Upper lobe of left lung (tissue), 4 donors: ENCODE measurements at regions not wholly inside any gene's neighbourhood (a gene's known extent, or its start where the extent isn't known, plus 50 kb on each side); places are given as distances from the start of the nearest gene placed in this dataset.

Experiments used
- EP300 ChIP-seq, 4 donors: sonication (generic); formaldehyde crosslinking; IDR thresholded peaks; one replicate each; pipeline ENCODE4 v1.5.1; 2017; ENCODE audit warnings: antibody characterized with exemption in 4 of 4, control low read depth in 2 of 4
- POLR2A ChIP-seq, 4 donors: fragments of 450-650 bp; IDR thresholded peaks; one replicate each; pipeline ENCODE4 v1.5.1; 2016 to 2017; ENCODE audit warnings: antibody characterized with exemption in 4 of 4, mild to moderate bottlenecking in 2 of 4
- POLR2AphosphoS5 ChIP-seq, 2 donors: sonication (generic); formaldehyde crosslinking; IDR thresholded peaks; one replicate each; pipeline ENCODE4 v1.5.1; 2017; ENCODE audit warnings: antibody characterized with exemption in 2 of 2
- TF ChIP-seq, protein P1 (sequence below), 6 experiments: fragments of 450-650 bp in 4 of 6; fragments of 200-600 bp in 2 of 6; sonication (generic) in 2 of 6; IDR thresholded peaks; one replicate each; pipeline ENCODE4 v1.5.1; 2016 to 2019; ENCODE audit warnings: antibody characterized with exemption in 6 of 6

DNA sequence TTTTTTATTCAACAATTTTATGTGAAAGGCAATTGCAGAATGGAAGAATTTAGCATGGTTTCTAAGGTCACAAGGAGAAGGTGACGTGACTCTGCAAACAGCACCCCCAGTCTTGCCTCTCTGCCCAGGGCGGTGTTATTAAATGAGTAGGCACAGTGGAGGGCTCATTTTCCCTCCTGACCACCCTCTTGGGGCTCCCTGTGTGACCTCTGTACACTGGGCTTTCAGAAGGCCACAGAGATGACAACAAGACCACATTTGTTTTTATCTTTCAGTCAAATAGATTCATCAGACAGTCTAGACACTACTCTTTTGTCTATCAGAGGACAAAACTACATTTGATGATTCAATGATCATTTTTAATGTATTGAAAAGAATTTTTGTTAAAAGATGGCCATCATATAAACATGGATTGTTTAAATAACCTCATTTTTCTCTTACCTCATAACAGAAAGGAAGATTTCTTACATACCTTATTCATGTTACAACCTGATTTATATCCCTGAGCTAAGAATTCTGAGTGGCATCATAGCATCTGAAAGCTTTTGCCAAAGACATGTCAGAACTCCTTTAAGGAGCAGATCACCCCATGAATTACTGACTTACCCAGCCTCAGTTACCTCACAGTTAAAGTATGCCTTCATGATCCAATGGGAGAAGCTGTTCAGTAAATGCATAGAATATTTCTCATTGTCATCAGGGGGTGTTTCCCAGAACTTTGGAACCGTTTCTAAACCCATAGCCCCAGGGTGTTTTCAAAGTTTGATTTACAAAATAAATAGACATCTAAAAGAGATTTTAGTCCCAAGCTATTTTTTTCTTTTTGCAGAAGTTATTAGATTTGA lies 184.0 kb upstream of the RFC3 start:
- TF ChIP-seq, protein P1, sequence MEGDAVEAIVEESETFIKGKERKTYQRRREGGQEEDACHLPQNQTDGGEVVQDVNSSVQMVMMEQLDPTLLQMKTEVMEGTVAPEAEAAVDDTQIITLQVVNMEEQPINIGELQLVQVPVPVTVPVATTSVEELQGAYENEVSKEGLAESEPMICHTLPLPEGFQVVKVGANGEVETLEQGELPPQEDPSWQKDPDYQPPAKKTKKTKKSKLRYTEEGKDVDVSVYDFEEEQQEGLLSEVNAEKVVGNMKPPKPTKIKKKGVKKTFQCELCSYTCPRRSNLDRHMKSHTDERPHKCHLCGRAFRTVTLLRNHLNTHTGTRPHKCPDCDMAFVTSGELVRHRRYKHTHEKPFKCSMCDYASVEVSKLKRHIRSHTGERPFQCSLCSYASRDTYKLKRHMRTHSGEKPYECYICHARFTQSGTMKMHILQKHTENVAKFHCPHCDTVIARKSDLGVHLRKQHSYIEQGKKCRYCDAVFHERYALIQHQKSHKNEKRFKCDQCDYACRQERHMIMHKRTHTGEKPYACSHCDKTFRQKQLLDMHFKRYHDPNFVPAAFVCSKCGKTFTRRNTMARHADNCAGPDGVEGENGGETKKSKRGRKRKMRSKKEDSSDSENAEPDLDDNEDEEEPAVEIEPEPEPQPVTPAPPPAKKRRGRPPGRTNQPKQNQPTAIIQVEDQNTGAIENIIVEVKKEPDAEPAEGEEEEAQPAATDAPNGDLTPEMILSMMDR (IDR thresholded peaks at IDR 0.05): no peak
- TF ChIP-seq POLR2AphosphoS5 (IDR thresholded peaks at IDR 0.05): no peak
- TF ChIP-seq POLR2A (IDR thresholded peaks at IDR 0.05): no peak
- no peak for TF ChIP-seq EP300 (IDR thresholded peaks at IDR 0.05)
